Mucosa of stomach (tissue), 1 donor: ENCODE measurements at regions not wholly inside any gene's neighbourhood (a gene's known extent, or its start where the extent isn't known, plus 50 kb on each side); places are given as distances from the start of the nearest gene placed in this dataset.

Experiments
- H3K27me3 ChIP-seq: one replicate; pipeline ENCODE4 v1.7.0; 2013; ENCODE audit warnings: mild to moderate bottlenecking, low read length; ENCODE audit not compliant: control insufficient read depth, insufficient read depth
- H3K36me3 ChIP-seq: one replicate; pipeline ENCODE4 v1.7.0; 2013; ENCODE audit warnings: low read length; ENCODE audit not compliant: control insufficient read depth, insufficient read depth
- H3K4me1 ChIP-seq: one replicate; pipeline ENCODE4 v1.7.0; 2013; ENCODE audit warnings: mild to moderate bottlenecking, low read length; ENCODE audit not compliant: control insufficient read depth, insufficient read depth
- H3K4me3 ChIP-seq: one replicate; pipeline ENCODE4 v1.7.0; 2013; ENCODE audit warnings: low read length
- H3K9ac ChIP-seq: one replicate; pipeline ENCODE4 v1.7.0; 2013; ENCODE audit warnings: mild to moderate bottlenecking, low read length, moderate library complexity
- H3K9me3 ChIP-seq: one replicate; pipeline ENCODE4 v1.7.0; 2013; ENCODE audit warnings: mild to moderate bottlenecking, low read length, moderate library complexity; ENCODE audit not compliant: control insufficient read depth
- donor health status: Pancreatic carcinoma.

GRCh38 chr15:70407955-70408354 is 310.2 kb upstream of the TLE3 start:
- Histone ChIP-seq H3K9ac (no peak overlapping the region), H3K9me3 (no peaks in the 10 kb centered on the region), H3K27me3 (peaks cover 3% of the 10 kb centered on the region), H3K4me1 (no peaks in the 10 kb centered on the region), H3K36me3 (no peaks in the 10 kb centered on the region), H3K4me3 (no peak overlapping the region)

DNA sequence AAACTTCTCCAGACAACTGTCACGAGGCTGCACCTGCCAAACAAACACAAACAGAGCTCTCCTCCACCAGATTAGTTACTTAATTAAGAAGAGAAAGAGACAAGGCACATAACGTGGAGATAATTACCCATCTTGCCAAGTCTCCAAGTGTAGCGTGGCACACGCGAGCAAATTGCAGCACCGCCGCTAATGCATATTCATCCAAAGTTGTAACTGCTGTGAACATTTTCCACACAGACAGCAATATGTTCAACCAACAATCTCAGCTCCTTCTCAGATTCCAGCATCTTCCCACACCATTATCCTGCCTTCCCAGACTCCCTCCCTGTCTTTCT is 309.6 kb upstream of the TLE3 start:
- Histone ChIP-seq H3K36me3 (no peaks in the 10 kb centered on the region), H3K4me1 (no peaks in the 10 kb centered on the region), H3K4me3 (no peak overlapping the region), H3K27me3 (peaks cover 3% of the 10 kb centered on the region), H3K9me3 (no peaks in the 10 kb centered on the region), H3K9ac (no peak overlapping the region)

GRCh38 chr15:70406617-70407335 is 309.1 kb upstream of the TLE3 start:
- Histone ChIP-seq H3K9me3 (no peaks in the 10 kb centered on the region), H3K4me1 (no peaks in the 10 kb centered on the region), H3K36me3 (no peaks in the 10 kb centered on the region), H3K27me3 (peaks cover 3% of the 10 kb centered on the region), H3K9ac (no peak overlapping the region), H3K4me3 (no peak overlapping the region)

DNA sequence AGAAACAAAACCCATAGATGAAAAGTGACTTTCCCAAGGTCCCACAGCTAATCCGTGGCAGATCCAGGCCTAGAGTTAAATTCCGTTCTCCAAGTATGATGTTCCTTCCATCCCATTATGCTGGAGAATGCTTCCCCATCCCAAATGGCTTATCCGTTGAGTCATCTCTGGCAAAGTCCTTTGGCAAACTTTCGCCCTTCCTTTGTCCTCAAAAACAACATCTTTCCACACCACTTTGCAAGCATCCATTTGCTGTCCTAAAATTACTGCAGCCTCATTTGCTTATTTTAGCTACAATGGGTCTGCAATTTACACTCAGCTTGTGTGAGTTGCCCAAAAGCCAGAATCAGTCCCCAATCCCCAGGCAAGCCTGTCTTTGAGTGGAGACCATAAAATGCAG is 304.0 kb upstream of the TLE3 start:
- Histone ChIP-seq H3K9me3 (no peaks in the 10 kb centered on the region), H3K27me3 (no peaks in the 10 kb centered on the region), H3K4me1 (peaks cover 8% of the 10 kb centered on the region), H3K4me3 (no peak overlapping the region), H3K36me3 (no peaks in the 10 kb centered on the region), H3K9ac (no peak overlapping the region)

GRCh38 chr15:70400766-70401541 is 303.2 kb upstream of the TLE3 start:
- Histone ChIP-seq H3K27me3 (no peaks in the 10 kb centered on the region), H3K9me3 (no peaks in the 10 kb centered on the region), H3K36me3 (no peaks in the 10 kb centered on the region), H3K4me1 (peaks cover 8% of the 10 kb centered on the region), H3K4me3 (no peak overlapping the region), H3K9ac (no peak overlapping the region)

DNA sequence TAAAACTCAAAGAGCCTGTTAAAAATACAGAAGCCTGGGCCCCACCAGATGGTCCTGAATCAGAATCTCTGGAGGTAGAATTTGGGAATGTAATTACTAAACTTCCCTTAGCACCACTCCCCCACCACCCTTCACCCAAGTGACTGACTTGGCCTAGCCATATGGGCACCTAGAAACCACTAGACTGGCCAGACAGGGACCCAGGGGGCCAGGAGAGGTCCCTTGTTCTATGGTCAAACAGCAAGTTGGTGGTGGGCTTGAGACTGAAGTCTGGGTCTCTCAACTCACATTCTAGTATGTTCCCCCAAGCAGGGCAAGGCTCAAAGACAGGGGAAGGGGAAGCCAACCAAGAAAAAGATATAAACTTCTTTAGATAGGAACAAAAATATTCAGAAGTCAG is 301.5 kb upstream of the TLE3 start:
- Histone ChIP-seq H3K4me1 (peaks cover 8% of the 10 kb centered on the region), H3K9me3 (no peaks in the 10 kb centered on the region), H3K9ac (no peak overlapping the region), H3K4me3 (no peak overlapping the region), H3K36me3 (no peaks in the 10 kb centered on the region), H3K27me3 (no peaks in the 10 kb centered on the region)

- peaks cover 8% of the 10 kb centered on the region for H3K4me1 ChIP-seq
- H3K27me3 ChIP-seq: no peaks in the 10 kb centered on the region
- H3K4me3 ChIP-seq: no peak overlapping the region
- H3K9me3 ChIP-seq: no peaks in the 10 kb centered on the region
- no peaks in the 10 kb centered on the region for H3K36me3 ChIP-seq
- no peak overlapping the region for H3K9ac ChIP-seq
These were observed 301.0 kb upstream of the TLE3 start for GRCh38 chr15:70398694-70399093.

DNA sequence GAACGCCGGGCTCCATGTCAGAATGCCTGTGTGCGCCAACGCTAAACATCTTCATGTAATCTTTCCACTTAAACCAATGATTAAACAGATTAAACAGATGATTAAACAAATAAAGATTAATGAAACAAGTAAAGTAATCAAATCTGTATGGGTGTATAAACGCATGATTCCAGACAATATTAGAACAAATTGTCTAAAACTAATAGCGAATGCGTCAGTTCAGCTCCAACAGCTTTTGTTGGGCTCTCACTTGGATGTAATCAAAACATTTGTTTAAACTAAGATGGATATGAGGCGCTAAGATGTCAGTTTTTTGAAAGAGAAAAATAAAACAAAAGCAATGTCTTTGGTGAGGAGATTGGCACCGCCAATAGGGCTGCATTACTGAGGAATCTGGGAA is 299.1 kb upstream of the TLE3 start:
- Histone ChIP-seq H3K4me1 (peaks cover 8% of the 10 kb centered on the region), H3K9me3 (no peaks in the 10 kb centered on the region), H3K27me3 (no peaks in the 10 kb centered on the region), H3K4me3 (no peak overlapping the region), H3K36me3 (no peaks in the 10 kb centered on the region), H3K9ac (no peak overlapping the region)

DNA sequence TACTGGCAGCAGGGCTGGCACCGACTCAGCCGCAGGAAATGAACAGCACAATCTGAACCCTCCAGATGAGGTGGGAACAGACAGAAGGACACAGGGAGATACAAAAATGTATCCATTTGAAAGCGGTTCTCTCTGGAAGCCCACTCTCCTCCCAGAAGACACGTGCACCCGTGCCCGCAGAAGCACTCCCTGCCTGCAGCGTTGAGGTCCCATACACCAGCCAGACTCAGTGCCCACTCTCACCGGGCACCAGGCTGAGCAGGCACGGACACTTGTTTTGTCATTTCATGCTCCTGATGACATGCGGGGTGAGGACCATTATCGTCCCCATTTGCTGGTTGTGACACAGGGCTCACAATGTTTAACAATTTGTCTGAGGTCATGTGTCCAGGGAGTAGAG is 297.4 kb upstream of the TLE3 start:
- no peaks in the 10 kb centered on the region for H3K9me3 ChIP-seq
- H3K9ac ChIP-seq: no peak overlapping the region
- H3K4me3 ChIP-seq: no peak overlapping the region
- peaks cover 8% of the 10 kb centered on the region for H3K4me1 ChIP-seq
- no peaks in the 10 kb centered on the region for H3K27me3 ChIP-seq
- no peaks in the 10 kb centered on the region for H3K36me3 ChIP-seq

DNA sequence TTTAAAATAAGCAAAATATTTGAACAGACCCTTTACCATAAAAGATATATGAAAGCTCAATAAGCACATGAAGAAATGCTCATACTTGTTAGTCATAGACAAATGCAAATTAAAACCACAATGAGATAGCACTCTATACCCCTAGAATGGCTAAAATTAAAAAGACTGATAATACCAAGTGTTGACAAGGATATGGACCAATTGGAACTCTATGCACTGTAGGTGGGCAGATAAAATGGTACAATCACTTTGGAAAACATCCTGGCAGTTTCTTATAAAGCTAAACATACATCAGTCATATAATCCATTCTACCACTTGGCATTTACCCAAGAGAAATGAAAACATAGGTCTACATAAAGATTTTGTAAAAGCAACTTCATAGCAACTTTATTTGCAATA is 293.0 kb upstream of the TLE3 start:
- no peaks in the 10 kb centered on the region for H3K27me3 ChIP-seq
- H3K9me3 ChIP-seq: no peaks in the 10 kb centered on the region
- H3K9ac ChIP-seq: no peak overlapping the region
- H3K4me1 ChIP-seq: no peaks in the 10 kb centered on the region
- no peaks in the 10 kb centered on the region for H3K36me3 ChIP-seq
- H3K4me3 ChIP-seq: no peak overlapping the region

GRCh38 chr15:70387993-70388392 is 290.3 kb upstream of the TLE3 start:
- no peaks in the 10 kb centered on the region for H3K36me3 ChIP-seq
- H3K9ac ChIP-seq: no peak overlapping the region
- H3K4me1 ChIP-seq: no peaks in the 10 kb centered on the region
- no peaks in the 10 kb centered on the region for H3K27me3 ChIP-seq
- H3K4me3 ChIP-seq: no peak overlapping the region
- H3K9me3 ChIP-seq: no peaks in the 10 kb centered on the region

- H3K9me3 ChIP-seq: no peaks in the 10 kb centered on the region
- no peaks in the 10 kb centered on the region for H3K36me3 ChIP-seq
- no peaks in the 10 kb centered on the region for H3K4me1 ChIP-seq
- H3K9ac ChIP-seq: no peak overlapping the region
- no peaks in the 10 kb centered on the region for H3K27me3 ChIP-seq
- no peak overlapping the region for H3K4me3 ChIP-seq
These were observed 289.4 kb upstream of the TLE3 start for GRCh38 chr15:70387081-70387480.
